Retina (tissue), 1 donor: ENCODE measurements at regions not wholly inside any gene's neighbourhood (a gene's known extent, or its start where the extent isn't known, plus 50 kb on each side); places are given as distances from the start of the nearest gene placed in this dataset.
A peak's percentile ranks its signal among the peaks of the same experiment; 100 is the strongest.
"Not testable (repeated sequence)": the region's sequence is repeated elsewhere in the genome, so short reads cannot be mapped to it uniquely, and the experiment has no call there.

ENCODE experiments used
- DNase-seq: peaks from one replicate; pipeline ENCODE4 v3.0.0-alpha.2; 2016

DNA sequence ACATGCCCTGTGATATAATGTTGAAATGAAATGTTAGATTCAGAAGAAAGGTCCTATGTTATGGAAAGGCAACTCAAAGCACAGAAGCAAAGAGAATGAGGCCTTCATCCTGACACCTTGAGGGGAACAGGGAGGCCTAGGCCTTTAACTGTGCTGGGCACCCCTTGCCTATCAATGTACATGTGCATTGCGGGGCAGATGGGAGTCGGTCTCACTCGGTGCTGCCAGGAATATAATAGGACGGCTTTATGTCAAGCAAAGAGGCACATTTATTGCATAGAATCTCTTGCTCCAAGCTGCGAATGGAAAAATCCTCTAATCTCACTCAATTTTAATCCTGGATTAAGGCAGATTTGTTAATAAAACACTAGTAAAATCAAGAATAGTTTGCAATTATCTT, 301.0 kb upstream of the SOX14 start:
- no peak for DNase-seq

GRCh38 chr3:137464341-137464740, 299.8 kb upstream of the SOX14 start:
- DNase-seq: no peak

DNA sequence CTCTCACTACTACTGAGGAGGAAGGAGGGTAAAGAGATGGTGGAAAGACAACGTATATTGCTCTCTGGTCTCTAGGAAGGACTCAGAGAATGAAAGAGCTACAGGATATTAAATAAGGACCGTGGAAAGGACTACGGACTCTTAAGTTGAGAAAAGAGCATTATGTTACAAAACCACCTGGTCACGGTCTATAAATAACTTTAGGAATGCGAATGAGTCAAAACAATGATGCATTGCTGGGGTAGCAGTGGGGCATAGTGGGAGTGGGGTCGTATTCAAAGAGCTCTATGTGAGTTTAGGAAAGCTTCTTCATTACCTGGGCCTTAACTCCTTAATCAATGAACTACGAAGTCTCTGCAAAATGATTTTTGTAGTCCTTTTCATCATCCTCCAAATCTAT, 295.7 kb upstream of the SOX14 start:
- no peak for DNase-seq

- no peak for DNase-seq
Observed at GRCh38 chr3:137469263-137469662, 294.9 kb upstream of the SOX14 start.

DNA sequence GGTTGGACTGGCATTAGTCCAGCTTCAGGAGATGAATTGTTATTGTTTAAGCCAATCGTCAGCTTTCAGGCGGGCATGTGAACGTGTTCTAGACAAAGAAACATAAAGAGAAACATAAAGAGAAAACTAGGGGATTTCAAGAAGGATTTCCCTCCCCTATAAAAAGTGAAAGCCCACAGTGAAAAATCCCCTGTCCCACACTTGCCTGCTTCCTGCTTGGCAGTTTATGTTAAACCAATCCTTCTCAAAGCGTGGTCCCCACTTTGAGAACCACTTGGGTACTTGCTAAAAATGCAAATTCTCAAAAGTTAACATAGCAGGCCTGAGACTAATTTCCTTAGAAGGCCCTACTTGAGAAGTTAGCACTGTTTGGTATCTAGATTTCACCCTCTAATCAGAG, 293.0 kb upstream of the SOX14 start:
- DNase-seq: no peak

- no peak for DNase-seq
Observed at GRCh38 chr3:137471558-137472204, 292.4 kb upstream of the SOX14 start.

GRCh38 chr3:137477614-137478013, 286.5 kb upstream of the SOX14 start:
- no peak for DNase-seq

DNA sequence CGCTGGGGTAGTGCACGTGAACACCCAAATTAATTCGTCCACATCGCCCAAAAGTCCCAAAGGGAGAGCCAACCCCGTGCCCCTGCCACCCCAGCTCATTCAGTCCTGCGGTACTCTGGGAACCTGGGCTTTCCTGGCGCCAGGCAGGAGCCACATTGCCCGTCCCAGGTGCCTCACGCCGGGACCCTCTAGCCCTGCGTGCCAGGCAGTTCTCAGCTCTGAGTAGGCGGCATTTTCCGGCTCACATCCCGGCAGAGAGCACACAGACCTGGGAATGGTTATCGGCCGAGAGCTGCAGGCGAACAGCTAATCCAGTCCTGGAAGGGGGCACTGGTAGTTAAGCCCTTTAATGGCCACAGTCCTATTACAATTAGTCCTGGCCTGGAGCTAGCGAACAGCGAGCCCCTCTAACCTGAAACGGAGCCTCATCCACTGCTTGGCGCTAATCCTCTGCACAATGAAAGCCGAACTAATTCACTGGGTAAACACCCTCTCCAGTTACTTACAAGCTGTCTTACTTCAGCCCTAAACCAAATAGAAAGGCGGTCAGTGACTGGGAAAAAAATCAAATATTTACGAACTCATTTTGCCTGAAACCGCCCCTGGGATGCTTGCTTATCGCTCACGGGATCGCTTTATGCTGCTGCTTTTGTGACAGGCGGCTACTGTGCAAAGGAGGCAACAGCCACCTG, 254.6 kb upstream of the SOX14 start:
- DNase-seq: peak; percentile 74

DNA sequence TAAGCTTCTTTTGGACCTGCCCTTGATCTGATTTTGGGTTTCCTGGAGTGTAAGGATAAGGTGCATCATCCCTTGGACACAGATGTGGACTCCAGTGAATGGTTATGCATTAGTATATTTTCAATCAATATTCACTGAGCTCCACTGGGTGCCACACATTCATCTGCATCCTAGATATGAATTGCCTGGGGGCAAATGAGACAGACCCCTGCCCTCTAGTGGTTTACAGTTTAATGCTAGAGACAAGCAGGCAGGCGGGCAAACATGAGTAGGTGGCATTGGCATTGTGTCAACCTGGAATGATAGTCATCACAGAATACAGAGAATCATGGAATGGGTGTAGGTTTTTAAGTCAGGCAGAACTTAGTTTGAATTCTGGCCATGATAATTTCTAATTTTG, 252.5 kb upstream of the SOX14 start:
- DNase-seq: no peak

DNA sequence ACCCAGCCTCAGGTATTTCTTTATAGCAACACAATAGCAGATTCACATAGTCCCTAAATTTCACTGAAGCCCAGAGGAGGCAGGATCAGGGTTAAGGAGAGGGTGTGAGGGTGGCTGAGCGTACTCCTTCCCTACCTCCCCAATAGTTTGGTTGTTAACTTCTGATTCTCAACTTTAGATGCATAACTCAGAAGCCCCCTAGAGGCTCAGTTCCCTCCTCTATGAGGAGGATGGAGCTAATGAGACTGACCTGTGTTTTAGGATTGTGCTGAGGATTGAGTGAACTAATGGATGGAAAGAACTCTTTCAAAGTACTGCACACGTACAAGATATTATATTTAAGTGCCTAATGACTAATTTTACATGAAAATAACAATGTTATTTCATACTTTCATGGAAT, 249.3 kb upstream of the SOX14 start:
- DNase-seq: no peak

DNA sequence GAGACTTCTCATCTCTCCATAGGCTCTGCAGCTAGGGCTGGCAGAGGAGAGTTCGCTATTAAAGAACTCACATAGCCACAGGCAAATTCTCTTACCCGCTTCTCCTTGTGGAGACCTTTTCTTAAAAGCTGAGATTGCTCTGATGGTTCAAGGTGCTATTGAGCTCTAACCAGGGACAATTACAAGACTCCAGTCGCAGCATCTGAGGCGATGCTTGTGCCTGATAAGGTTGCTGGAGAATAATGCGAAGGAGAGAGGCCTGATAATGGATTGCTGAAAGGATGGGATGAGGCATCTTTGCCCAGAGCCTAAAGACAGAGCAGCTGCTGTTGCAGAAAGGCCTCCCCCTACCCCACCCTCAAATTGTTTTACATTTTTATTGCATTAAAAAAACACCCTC, 244.5 kb upstream of the SOX14 start:
- DNase-seq: no peak

GRCh38 chr3:137524751-137525150, 239.4 kb upstream of the SOX14 start:
- no peak for DNase-seq

DNA sequence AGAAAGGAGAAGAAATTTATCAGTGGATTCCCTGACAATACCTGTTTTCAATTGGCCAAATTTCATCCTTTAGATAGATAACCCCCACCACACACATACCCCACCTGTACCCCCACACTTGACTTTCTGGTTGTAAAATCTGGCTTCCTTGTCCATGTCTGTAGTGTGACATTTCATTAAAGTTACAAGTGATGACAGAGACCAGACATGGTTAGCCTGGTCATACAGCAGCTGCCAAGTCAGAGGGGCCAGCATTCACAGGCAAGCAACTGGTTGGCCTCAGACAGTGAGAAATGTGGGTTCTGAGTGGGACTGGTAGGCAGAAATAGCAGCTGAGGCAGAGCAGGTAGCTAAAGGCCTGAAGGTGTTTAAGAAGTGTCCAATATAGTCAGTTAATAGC, 238.6 kb upstream of the SOX14 start:
- no peak for DNase-seq

DNA sequence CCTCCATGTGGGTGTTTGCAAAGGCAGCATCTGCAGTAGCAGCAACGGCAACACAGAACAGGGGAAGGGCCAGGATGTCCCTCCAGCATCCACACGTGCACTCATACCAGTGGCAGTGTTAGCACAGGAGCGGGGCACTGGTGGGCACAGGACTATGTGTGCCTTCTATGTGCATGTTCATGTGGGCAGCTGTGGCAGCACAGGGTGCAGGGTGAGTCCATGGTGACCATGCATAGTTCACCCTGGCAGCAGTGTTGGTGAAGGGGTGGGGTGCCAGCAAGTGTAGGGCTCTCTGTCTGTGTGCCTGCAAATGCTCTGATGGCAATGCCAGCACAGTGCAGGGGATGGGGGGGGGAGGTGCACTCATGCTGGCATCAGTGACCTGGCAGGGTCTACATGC, 222.1 kb upstream of the SOX14 start:
- DNase-seq: no peak

DNA sequence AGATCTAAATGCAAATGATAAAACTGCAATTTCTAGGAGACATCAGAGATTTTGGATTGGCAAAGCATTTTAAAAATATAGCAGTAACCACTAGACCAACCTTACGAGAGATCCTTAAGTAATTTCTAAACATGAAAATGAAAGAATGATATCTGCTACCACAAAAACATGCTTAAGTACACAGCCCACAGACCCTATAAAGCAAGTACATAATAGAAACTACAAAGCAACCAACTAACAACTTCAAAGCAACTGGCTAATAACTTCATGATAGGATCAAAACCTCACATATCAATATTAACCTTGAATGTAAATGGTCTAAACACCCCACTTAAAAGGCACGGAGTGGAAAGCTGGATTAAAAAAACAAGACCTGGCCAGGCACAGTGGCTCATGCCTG, 209.9 kb upstream of the SOX14 start:
- DNase-seq: no peak

GRCh38 chr3:137568880-137569279, 195.2 kb upstream of the SOX14 start:
- DNase-seq: no peak

DNA sequence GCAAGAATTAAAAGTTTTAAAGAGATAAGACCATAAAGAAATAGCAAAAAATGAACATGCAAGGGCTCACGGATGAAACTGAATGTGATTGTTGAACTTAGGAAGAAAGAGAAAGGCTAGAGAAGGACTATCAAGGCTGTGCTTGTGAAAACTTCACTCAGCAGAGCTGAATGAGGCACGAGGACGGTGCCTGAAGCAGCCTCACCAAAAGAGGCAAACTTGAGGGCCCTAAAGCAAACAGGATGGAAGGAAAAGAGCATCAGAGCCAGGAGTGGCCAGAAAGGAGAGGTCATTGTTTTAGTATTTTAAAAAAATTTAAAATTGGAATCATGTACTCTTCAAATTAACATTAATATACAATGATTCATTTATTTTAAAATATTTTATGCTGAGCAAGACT, 191.2 kb upstream of the SOX14 start:
- DNase-seq: no peak

DNA sequence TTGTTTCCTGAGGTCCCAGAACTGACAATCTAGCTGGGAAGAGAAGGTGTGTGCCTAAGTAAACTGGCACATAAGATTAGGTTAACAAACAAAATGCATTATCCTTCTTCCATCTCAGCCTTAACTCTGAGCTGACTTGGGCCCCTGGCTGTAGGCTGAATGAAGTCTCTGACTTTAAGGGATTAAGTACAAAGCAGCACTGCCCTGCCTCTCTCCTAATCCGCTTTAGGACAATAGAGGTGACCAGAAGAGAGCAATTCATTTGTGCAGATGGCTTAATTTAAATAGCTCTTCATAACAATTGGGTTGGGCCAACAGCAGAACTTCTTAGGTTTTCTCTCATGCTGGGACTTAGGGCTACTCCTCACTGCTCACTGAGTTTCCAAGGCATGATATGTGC, 181.6 kb upstream of the SOX14 start:
- DNase-seq: peak; percentile 6

GRCh38 chr3:137583256-137583655, 180.9 kb upstream of the SOX14 start:
- no peak for DNase-seq

GRCh38 chr3:137588871-137589270, 175.2 kb upstream of the SOX14 start:
- peak; percentile 21 for DNase-seq

- not testable (repeated sequence) for DNase-seq
Observed at GRCh38 chr3:137595415-137595814, 168.7 kb upstream of the SOX14 start.

GRCh38 chr3:137610723-137611122, 153.4 kb upstream of the SOX14 start:
- DNase-seq: no peak

DNA sequence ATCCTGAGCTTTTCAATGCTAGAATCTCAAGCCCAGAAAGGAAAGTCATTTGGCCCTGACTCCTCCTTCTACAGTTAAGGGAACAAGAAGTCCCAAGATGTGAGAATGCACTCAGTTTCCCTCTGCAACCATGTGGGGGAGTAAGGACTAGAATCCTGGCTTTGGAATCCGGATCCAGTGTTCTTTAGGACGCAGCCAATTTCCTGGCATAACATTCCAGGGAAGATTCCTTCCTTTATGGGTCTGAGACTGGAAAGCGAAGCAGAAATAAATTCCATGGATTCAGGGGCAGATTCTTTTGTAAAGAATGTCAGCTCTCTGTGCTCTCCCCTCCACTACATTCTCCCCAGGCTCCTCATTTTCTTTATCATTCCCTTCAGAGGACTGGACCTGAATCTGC, 151.8 kb upstream of the SOX14 start:
- no peak for DNase-seq

DNA sequence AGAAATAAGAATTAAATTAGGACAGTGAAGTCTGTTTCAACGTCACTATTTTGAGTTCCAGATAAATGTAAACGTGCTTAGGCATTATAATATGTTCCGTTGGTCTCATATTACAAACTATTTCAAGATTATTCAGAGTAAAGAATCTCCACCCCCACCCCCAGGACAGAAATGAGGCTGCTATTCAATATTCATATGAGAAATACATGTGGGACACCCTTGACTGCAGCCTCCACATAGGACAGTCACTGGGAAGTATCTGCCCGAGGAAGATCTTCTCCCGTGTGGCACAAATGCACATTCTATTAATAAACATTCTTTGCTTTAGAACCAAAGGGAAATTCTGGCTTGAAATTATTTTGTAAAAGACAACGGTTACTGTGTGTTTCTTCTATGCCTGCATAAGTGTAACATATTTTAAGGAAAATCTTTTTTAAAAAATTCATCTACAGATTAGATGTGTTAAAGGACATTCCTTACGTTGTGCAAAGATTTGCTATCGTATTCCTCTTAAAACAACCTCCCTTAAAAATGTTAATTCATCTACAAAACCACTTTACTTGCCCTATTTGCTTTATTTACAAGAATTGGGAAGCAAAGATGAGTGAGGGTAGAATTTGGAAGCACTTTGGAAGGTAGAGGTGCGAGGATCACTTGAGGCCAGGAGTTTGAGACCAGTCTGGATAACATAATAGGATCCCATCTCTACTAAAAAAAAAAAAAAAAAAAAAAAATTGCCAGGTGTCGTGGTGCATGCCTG, 148.3 kb upstream of the SOX14 start:
- DNase-seq: no peak
